ENCODE measurements at regions not wholly inside any gene's neighbourhood (a gene's known extent, or its start where the extent isn't known, plus 50 kb on each side); places are given as distances from the start of the nearest gene placed in this dataset.
A peak's percentile ranks its signal among the peaks of the same experiment; 100 is the strongest.

- DNase-seq = peak; percentile 66
Measured at GRCh38 chrX:110847334-110847733, 51.7 kb upstream of the CHRDL1 start.

GRCh38 chrX:110846071-110846470 lies 50.5 kb upstream of the CHRDL1 start:
- peak; percentile 52 for DNase-seq

Data from EL (cell line).